Activated naive CD8-positive, alpha-beta T cell treated with anti-CD3 and anti-CD28 coated beads, Interleukin-2, amount 50 U/mL, for 24 hours (primary cell): ENCODE measurements at regions not wholly inside any gene's neighbourhood (a gene's known extent, or its start where the extent isn't known, plus 50 kb on each side); places are given as distances from the start of the nearest gene placed in this dataset.

Experiments
- ATAC-seq: fragments of 150-1000 bp; cut with Tn5 transposase; one replicate; pipeline ENCODE4 v1.10.0; 2021
- DNase-seq: peaks from one replicate; pipeline ENCODE4 v3.0.0; 2021
- H3K27ac Mint-ChIP-seq: one replicate; pipeline ENCODE4 v1.8.0; 2021; ENCODE audit warnings: mild to moderate bottlenecking, mixed read lengths
- H3K27me3 Mint-ChIP-seq: one replicate; pipeline ENCODE4 v1.8.0; 2021; ENCODE audit warnings: mixed read lengths
- H3K36me3 Mint-ChIP-seq: one replicate; pipeline ENCODE4 v1.8.0; 2021; ENCODE audit warnings: low read depth, mixed read lengths
- H3K4me1 Mint-ChIP-seq: one replicate; pipeline ENCODE4 v1.8.0; 2021; ENCODE audit warnings: mixed read lengths
- H3K4me3 Mint-ChIP-seq: one replicate; pipeline ENCODE4 v1.8.0; 2021; ENCODE audit warnings: mild to moderate bottlenecking, moderate library complexity, mixed read lengths
- H3K9me3 Mint-ChIP-seq: one replicate; pipeline ENCODE4 v1.8.0; 2021; ENCODE audit warnings: mixed read lengths

- Mint-ChIP-seq H3K4me1 (no peaks in the 10 kb centered on the region), H3K4me3 (no peak overlapping the region), H3K27me3 (no peaks in the 10 kb centered on the region), H3K9me3 (no peaks in the 10 kb centered on the region), H3K27ac (no peak overlapping the region), H3K36me3 (no peaks in the 10 kb centered on the region)
- no peak for ATAC-seq
- no peak for DNase-seq
These were observed 55.4 kb upstream of the ISX start for GRCh38 chr22:35010543-35010942.

- no peak for DNase-seq
- no peaks in the 10 kb centered on the region for H3K36me3 Mint-ChIP-seq
- ATAC-seq: no peak
- no peaks in the 10 kb centered on the region for H3K27me3 Mint-ChIP-seq
- H3K27ac Mint-ChIP-seq: no peak overlapping the region
- no peaks in the 10 kb centered on the region for H3K9me3 Mint-ChIP-seq
- H3K4me3 Mint-ChIP-seq: no peak overlapping the region
- no peaks in the 10 kb centered on the region for H3K4me1 Mint-ChIP-seq
These were observed 51.1 kb upstream of the ISX start for GRCh38 chr22:35014812-35015211.
